Trophoblast cell (in vitro differentiated cells and primary cell): ENCODE measurements at regions not wholly inside any gene's neighbourhood (a gene's known extent, or its start where the extent isn't known, plus 50 kb on each side); places are given as distances from the start of the nearest gene placed in this dataset.

Experiments used
- DNase-seq, 2 donors: peaks; one replicate each; pipeline ENCODE4 v3.0.0-alpha.2; 2016
- H2AFZ ChIP-seq: 2 replicates; pipeline ENCODE4 v1.6.1; 2013; ENCODE audit warnings: low read length, moderate library complexity, mild to moderate bottlenecking; ENCODE audit not compliant: insufficient read depth, poor library complexity
- H2AK5ac ChIP-seq: 2 replicates; pipeline ENCODE4 v1.6.1; 2013; ENCODE audit warnings: mild to moderate bottlenecking, low read length
- H2BK120ac ChIP-seq: 2 replicates; pipeline ENCODE4 v1.6.1; 2013; ENCODE audit warnings: low read length, mild to moderate bottlenecking, moderate library complexity; ENCODE audit not compliant: insufficient read depth, poor library complexity
- H2BK12ac ChIP-seq: 2 replicates; pipeline ENCODE4 v1.6.1; 2013; ENCODE audit warnings: mild to moderate bottlenecking, low read length, moderate library complexity
- H2BK5ac ChIP-seq: 2 replicates; pipeline ENCODE4 v1.6.1; 2013; ENCODE audit warnings: low read length, low read depth, moderate library complexity, mild to moderate bottlenecking; ENCODE audit not compliant: poor library complexity
- H3K14ac ChIP-seq: 2 replicates; pipeline ENCODE4 v1.6.1; 2013; ENCODE audit warnings: mild to moderate bottlenecking, low read length
- H3K18ac ChIP-seq: 2 replicates; pipeline ENCODE4 v1.6.1; 2013; ENCODE audit warnings: mild to moderate bottlenecking, low read length
- H3K23ac ChIP-seq: 2 replicates; pipeline ENCODE4 v1.6.1; 2013; ENCODE audit warnings: low read length
- H3K27ac ChIP-seq: 2 replicates; pipeline ENCODE4 v1.5.1; 2013; ENCODE audit warnings: low read depth, mild to moderate bottlenecking, inconsistent platforms, low read length, moderate library complexity
- H3K27me3 ChIP-seq: 2 replicates; pipeline ENCODE4 v1.6.1; 2013; ENCODE audit warnings: inconsistent platforms, mild to moderate bottlenecking, low read length, moderate library complexity; ENCODE audit not compliant: insufficient read depth
- H3K36me3 ChIP-seq, 2 experiments: 1 replicate in 1 of 2; 2 replicates in 1 of 2; pipeline ENCODE4 v1.6.1; 2013; ENCODE audit warnings: low read length in 2 of 2, mild to moderate bottlenecking in 2 of 2, moderate library complexity in 1 of 2; ENCODE audit not compliant: insufficient read depth in 2 of 2, control insufficient read depth in 1 of 2
- H3K4ac ChIP-seq: 2 replicates; pipeline ENCODE4 v1.6.1; 2013; ENCODE audit warnings: low read depth, mild to moderate bottlenecking, low read length, moderate library complexity
- H3K4me1 ChIP-seq, 2 experiments: 1 replicate in 1 of 2; 2 replicates in 1 of 2; pipeline ENCODE4 v1.6.1; 2013; ENCODE audit warnings: low read length in 2 of 2, mild to moderate bottlenecking in 2 of 2, moderate library complexity in 1 of 2; ENCODE audit not compliant: insufficient read depth in 2 of 2, control insufficient read depth in 1 of 2
- H3K4me2 ChIP-seq: 2 replicates; pipeline ENCODE4 v1.6.1; 2013; ENCODE audit warnings: inconsistent platforms, mild to moderate bottlenecking, low read length, moderate library complexity
- H3K4me3 ChIP-seq: 2 replicates; pipeline ENCODE4 v1.5.1; 2013; ENCODE audit warnings: mild to moderate bottlenecking, low read depth, low read length, inconsistent platforms
- H3K79me1 ChIP-seq: one replicate; pipeline ENCODE4 v1.6.1; 2013; ENCODE audit warnings: low read length
- H3K79me2 ChIP-seq: 2 replicates; pipeline ENCODE4 v1.6.1; 2013; ENCODE audit warnings: low read length, mild to moderate bottlenecking; ENCODE audit not compliant: control insufficient read depth, insufficient read depth, poor library complexity
- H3K9ac ChIP-seq: 2 replicates; pipeline ENCODE4 v1.6.1; 2013; ENCODE audit warnings: mild to moderate bottlenecking, low read length
- H3K9me3 ChIP-seq: 2 replicates; pipeline ENCODE4 v1.6.1; 2013; ENCODE audit warnings: low read depth, mild to moderate bottlenecking, control low read depth, inconsistent platforms, low read length; ENCODE audit not compliant: insufficient read depth
- H4K12ac ChIP-seq: 2 replicates; pipeline ENCODE4 v1.6.1; 2013; ENCODE audit warnings: low read depth, mild to moderate bottlenecking, low read length, moderate library complexity
- H4K8ac ChIP-seq: 2 replicates; pipeline ENCODE4 v1.6.1; 2013; ENCODE audit warnings: low read depth, mild to moderate bottlenecking, low read length, moderate library complexity
- H4K91ac ChIP-seq: one replicate; pipeline ENCODE4 v1.6.1; 2013; ENCODE audit warnings: low read depth, mild to moderate bottlenecking, low read length, moderate library complexity
- WGBS: extraction: QIAGEN DNeasy Blood & Tissue Kit; methylation state at CpG from one replicate; pipeline ENCODE4 v1.1.7; 2013; ENCODE audit warnings: missing lambda C conversion rate; ENCODE audit not compliant: insufficient read length, insufficient coverage; ENCODE audit errors: extremely low coverage; 5-methylcytosine and 5-hydroxymethylcytosine counted together

- Histone ChIP-seq H3K14ac (no peak overlapping the region), H2BK120ac (no peak overlapping the region), H3K4ac (no peak overlapping the region), H3K4me1 (peaks cover 2 to 5% of the 10 kb centered on the region in 2 experiments), H4K12ac (no peak overlapping the region), H4K91ac (peak overlapping the region; percentile 59), H3K79me2 (no peaks in the 10 kb centered on the region), H3K27me3 (no peaks in the 10 kb centered on the region), H3K4me2 (no peak overlapping the region), H3K79me1 (peaks cover 2% of the 10 kb centered on the region), H2AFZ (no peak overlapping the region), H3K9ac (no peak overlapping the region), H2BK12ac (no peak overlapping the region), H3K9me3 (no peaks in the 10 kb centered on the region), H3K18ac (no peak overlapping the region), H2AK5ac (no peak overlapping the region), H3K4me3 (no peak overlapping the region), H3K27ac (no peak overlapping the region), H3K36me3 (no peaks in the 10 kb centered on the region), H2BK5ac (no peak overlapping the region), H3K23ac (no peak overlapping the region), H4K8ac (no peak overlapping the region)
- no peak for DNase-seq
- WGBS, result no CpG with 5 or more reads among the region's 9 CpGs
Measured at GRCh38 chr5:157965989-157966388, 107.0 kb upstream of the CLINT1 start.

DNA sequence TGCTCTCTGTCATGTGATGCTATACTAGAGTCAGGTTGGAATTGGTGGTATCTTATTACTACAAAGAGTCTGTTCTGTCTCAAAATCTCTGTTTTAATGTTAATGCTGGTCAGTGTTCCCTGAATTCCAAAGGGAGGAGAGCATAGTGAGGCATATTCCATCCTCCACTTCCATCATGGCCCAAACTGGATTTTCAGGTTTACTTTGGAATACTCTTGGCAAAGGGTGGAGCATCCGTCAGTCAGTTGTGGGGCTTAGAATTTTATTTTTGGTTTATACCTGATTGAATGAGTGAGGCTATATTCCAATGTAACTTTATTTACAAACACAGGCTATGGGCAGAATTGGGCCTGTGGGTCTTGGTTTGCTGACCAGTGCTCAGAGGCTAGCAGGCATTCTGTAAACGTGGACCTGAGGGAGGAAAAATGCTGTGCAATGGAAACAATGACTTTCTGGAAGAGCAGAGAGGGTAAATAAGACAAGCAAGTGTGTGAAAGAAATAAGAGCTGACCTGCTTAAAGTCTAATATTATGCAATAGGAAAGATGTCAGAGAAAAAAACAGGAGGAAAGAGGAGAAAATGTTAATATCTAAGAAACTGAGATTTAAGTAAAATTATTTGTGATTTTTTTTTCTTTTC lies 106.2 kb upstream of the CLINT1 start:
- H2BK120ac ChIP-seq, result peak overlapping the region; percentile 68
- peak overlapping the region; percentile 51 for H3K4me2 ChIP-seq
- peak; percentile 41 to 91 for DNase-seq
- no peak overlapping the region for H4K12ac ChIP-seq
- peak overlapping the region; percentile 61 for H2BK5ac ChIP-seq
- H2BK12ac ChIP-seq, result no peak overlapping the region
- H3K27ac ChIP-seq, result peak overlapping the region; percentile 56
- peak overlapping the region; percentile 43 for H4K8ac ChIP-seq
- WGBS, result no CpG with 5 or more reads among the region's 2 CpGs
- no peak overlapping the region for H2AK5ac ChIP-seq
- no peaks in the 10 kb centered on the region for H3K27me3 ChIP-seq
- H4K91ac ChIP-seq, result peak overlapping the region; percentile 68
- no peak overlapping the region for H3K23ac ChIP-seq
- no peak overlapping the region for H3K18ac ChIP-seq
- no peak overlapping the region for H3K4ac ChIP-seq
- no peak overlapping the region for H3K9ac ChIP-seq
- H3K14ac ChIP-seq, result no peak overlapping the region
- no peaks in the 10 kb centered on the region for H3K9me3 ChIP-seq
- no peaks in the 10 kb centered on the region for H3K79me2 ChIP-seq
- H2AFZ ChIP-seq, result no peak overlapping the region
- no peaks in the 10 kb centered on the region for H3K36me3 ChIP-seq
- peaks cover 2% of the 10 kb centered on the region for H3K79me1 ChIP-seq
- H3K4me3 ChIP-seq, result no peak overlapping the region
- peaks cover 2 to 5% of the 10 kb centered on the region in 2 experiments for H3K4me1 ChIP-seq

GRCh38 chr5:157963761-157964160 lies 104.8 kb upstream of the CLINT1 start:
- Histone ChIP-seq H3K23ac (no peak overlapping the region), H3K4ac (no peak overlapping the region), H3K9ac (no peak overlapping the region), H3K79me1 (peaks cover 2% of the 10 kb centered on the region), H4K8ac (no peak overlapping the region), H3K27me3 (no peaks in the 10 kb centered on the region), H2AFZ (no peak overlapping the region), H2BK12ac (no peak overlapping the region), H2BK120ac (no peak overlapping the region), H4K12ac (no peak overlapping the region), H3K36me3 (no peaks in the 10 kb centered on the region), H3K4me1 (peaks cover 2 to 5% of the 10 kb centered on the region in 2 experiments), H2AK5ac (no peak overlapping the region), H3K4me2 (no peak overlapping the region), H3K18ac (no peak overlapping the region), H3K79me2 (no peaks in the 10 kb centered on the region), H4K91ac (no peak overlapping the region), H2BK5ac (no peak overlapping the region), H3K9me3 (no peaks in the 10 kb centered on the region), H3K14ac (no peak overlapping the region), H3K4me3 (no peak overlapping the region), H3K27ac (no peak overlapping the region)
- peak; percentile 67 to 92 for DNase-seq
- no CpG with 5 or more reads among the region's 4 CpGs for WGBS

DNA sequence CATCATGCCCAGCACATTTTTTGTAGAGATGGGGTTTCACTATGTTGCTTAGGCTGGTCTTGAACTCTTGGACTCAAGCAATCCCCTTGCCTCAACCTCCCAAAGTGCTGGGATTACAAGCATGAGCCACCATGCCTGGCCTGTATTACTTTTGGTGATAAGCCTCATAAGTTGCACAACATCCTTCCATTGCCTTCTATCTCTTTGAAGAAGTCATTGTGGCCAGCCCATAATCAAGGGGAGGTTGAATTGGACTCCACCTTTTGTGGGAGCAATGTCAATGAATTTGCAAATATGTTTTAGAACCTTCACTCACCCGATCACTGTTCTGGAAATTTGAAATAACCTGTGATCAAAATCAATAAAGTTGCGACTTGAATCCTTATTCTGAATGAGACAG lies 104.3 kb upstream of the CLINT1 start:
- peaks cover 2 to 5% of the 10 kb centered on the region in 2 experiments for H3K4me1 ChIP-seq
- no peak overlapping the region for H2BK5ac ChIP-seq
- H3K27me3 ChIP-seq, result no peaks in the 10 kb centered on the region
- H2AK5ac ChIP-seq, result no peak overlapping the region
- H3K18ac ChIP-seq, result no peak overlapping the region
- H3K14ac ChIP-seq, result no peak overlapping the region
- no peak overlapping the region for H3K4me3 ChIP-seq
- no peaks in the 10 kb centered on the region for H3K36me3 ChIP-seq
- no peak overlapping the region for H2BK120ac ChIP-seq
- H4K91ac ChIP-seq, result no peak overlapping the region
- no peak overlapping the region for H2AFZ ChIP-seq
- no peak overlapping the region for H3K23ac ChIP-seq
- H4K8ac ChIP-seq, result no peak overlapping the region
- no peak overlapping the region for H2BK12ac ChIP-seq
- no peak overlapping the region for H4K12ac ChIP-seq
- H3K4ac ChIP-seq, result no peak overlapping the region
- DNase-seq, result no peak
- no peaks in the 10 kb centered on the region for H3K9me3 ChIP-seq
- no peaks in the 10 kb centered on the region for H3K79me2 ChIP-seq
- H3K79me1 ChIP-seq, result peaks cover 2% of the 10 kb centered on the region
- no peak overlapping the region for H3K4me2 ChIP-seq
- H3K9ac ChIP-seq, result no peak overlapping the region
- no CpG with 5 or more reads among the region's 2 CpGs for WGBS
- no peak overlapping the region for H3K27ac ChIP-seq
